DND-41 (cell line): ENCODE measurements at regions not wholly inside any gene's neighbourhood (a gene's known extent, or its start where the extent isn't known, plus 50 kb on each side); places are given as distances from the start of the nearest gene placed in this dataset.

Experiments used
- EZH2 ChIP-seq: IDR thresholded peaks from 3 replicates; pipeline ENCODE4 v1.6.1; 2012; ENCODE audit warnings: borderline replicate concordance, low read depth, mild to moderate bottlenecking, moderate library complexity, low read length, inconsistent platforms; ENCODE audit not compliant: severe bottlenecking
- TF ChIP-seq, protein P1 (sequence below): IDR thresholded peaks from 2 replicates; pipeline ENCODE4 v1.5.1; 2012; ENCODE audit warnings: borderline replicate concordance, low read length, moderate library complexity, mild to moderate bottlenecking; ENCODE audit not compliant: poor library complexity, severe bottlenecking; ENCODE audit errors: extremely low read depth

DNA sequence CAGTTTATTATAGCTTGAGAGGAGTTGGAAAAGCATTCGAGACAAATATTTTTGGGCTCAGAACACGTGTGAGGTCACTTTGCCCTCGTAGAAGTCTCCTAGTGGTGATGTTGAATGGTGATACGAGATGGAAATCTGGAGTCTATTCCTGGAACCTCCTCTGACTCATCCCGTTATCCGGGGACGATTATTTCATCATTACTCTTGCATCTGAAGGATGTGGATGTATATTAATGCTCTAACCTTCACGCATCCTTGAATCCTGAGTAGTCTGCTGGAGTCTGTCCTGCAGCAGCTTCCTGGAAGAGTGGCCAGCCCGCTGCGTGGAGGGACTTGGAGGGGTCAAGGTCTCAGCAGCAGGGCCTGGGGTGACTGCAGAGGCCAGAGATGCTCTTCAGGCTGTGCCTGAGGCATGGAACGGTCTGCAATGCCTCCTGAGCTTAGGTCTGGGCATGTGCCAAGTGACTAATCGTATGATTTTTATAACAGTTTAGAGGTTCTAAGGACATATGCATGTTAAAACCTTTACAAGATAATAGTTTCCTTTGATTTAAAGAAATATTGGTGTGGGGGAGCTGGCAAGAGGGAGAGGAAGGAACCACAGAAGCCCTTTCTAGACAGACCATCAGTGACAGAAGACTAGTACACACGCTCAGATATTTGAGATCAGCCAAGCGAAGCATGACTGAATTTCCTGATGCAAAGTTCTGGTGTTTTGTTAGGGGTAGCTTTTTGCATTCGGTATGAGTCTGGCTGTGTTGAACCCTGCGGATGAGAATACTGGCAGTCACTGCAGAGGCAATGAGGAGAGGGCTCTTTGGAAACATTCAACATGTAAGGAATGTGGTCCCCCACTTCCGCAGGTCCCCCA, 400.2 kb downstream of the QKI start:
- TF ChIP-seq, protein P1, sequence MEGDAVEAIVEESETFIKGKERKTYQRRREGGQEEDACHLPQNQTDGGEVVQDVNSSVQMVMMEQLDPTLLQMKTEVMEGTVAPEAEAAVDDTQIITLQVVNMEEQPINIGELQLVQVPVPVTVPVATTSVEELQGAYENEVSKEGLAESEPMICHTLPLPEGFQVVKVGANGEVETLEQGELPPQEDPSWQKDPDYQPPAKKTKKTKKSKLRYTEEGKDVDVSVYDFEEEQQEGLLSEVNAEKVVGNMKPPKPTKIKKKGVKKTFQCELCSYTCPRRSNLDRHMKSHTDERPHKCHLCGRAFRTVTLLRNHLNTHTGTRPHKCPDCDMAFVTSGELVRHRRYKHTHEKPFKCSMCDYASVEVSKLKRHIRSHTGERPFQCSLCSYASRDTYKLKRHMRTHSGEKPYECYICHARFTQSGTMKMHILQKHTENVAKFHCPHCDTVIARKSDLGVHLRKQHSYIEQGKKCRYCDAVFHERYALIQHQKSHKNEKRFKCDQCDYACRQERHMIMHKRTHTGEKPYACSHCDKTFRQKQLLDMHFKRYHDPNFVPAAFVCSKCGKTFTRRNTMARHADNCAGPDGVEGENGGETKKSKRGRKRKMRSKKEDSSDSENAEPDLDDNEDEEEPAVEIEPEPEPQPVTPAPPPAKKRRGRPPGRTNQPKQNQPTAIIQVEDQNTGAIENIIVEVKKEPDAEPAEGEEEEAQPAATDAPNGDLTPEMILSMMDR, result no peak
- TF ChIP-seq EZH2, result no peak
